GM21515 (cell line): ENCODE measurements at regions not wholly inside any gene's neighbourhood (a gene's known extent, or its start where the extent isn't known, plus 50 kb on each side); places are given as distances from the start of the nearest gene placed in this dataset.
"Not testable (repeated sequence)": the region's sequence is repeated elsewhere in the genome, so short reads cannot be mapped to it uniquely, and the experiment has no call there.

ENCODE experiments used
- ATAC-seq: cut with Tn5 transposase; IDR thresholded peaks from one replicate; pipeline ENCODE4 v1.9.1; 2021; ENCODE audit not compliant: unreplicated experiment

DNA sequence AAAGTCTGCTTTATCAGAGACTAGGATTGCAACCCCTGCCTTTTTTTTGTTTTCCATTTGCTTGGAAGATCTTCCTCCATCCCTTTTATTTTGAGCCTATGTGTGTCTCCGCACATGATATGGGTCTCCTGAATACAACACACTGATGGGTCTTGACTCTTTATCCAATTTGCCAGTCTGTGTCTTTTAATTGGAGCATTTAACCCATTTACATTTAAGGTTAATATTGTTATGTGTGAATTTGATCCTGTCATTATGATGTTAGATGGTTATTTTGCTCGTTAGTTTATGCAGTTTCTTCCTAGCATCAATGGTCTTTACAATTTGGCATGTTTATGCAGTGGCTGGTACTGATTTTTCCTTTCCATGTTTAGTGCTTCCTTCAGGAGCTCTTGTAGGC lies 84.0 kb upstream of the B3GAT1 start:
- ATAC-seq: not testable (repeated sequence)

DNA sequence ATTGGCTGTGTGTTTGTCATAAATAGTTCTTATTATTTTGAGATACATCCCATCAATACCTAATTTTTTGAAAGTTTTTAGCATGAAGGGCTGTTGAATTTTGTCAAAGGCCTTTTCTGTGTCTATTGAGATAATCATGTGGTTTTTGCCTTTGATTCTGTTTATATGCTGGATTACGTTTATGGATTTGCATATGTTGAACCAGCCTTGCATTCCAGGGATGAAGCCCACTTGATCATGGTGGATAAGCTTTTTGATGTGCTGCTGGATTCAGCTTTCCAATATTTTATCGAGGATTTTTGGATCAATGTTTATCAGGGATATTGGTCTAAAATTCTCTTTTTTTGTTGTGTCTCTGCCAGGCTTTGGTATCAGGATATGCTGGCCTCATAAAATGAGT lies 82.4 kb upstream of the B3GAT1 start:
- not testable (repeated sequence) for ATAC-seq

DNA sequence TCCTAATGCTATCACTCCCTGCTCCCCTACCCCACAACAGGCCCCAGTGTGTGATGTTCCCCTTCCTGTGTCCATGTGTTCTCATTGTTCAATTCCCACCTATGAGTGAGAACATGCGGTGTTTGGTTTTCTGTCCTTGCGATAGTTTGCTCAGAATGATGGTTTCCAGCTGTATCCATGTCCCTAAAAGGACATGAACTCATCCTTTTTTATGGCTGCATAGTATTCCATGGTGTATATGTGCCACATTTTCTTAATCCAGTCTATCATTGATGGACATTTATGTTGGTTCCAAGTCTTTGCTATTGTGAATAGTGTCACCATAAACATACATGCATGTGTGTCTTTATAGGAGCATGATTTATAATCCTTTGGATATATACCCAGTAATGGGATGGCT lies 80.4 kb upstream of the B3GAT1 start:
- not testable (repeated sequence) for ATAC-seq

DNA sequence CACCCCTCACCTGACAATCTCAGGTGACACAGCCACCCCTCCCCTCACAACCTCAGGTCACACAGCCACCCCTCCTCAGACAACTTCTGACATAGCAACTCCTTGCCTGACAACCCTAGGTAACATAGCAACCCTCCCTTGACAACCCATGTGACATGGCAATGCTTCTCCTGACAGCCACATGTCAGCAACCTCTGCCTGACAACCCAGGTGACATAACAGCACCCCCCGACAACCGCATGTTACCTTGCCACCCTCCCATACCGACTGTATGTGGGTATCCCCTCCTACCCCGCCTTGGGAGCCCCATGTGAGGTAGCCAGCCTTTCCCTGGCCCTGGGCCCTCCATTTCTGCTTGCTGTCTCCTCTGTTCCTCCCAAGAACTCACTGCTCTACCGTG lies 77.7 kb upstream of the B3GAT1 start:
- ATAC-seq: no peak

DNA sequence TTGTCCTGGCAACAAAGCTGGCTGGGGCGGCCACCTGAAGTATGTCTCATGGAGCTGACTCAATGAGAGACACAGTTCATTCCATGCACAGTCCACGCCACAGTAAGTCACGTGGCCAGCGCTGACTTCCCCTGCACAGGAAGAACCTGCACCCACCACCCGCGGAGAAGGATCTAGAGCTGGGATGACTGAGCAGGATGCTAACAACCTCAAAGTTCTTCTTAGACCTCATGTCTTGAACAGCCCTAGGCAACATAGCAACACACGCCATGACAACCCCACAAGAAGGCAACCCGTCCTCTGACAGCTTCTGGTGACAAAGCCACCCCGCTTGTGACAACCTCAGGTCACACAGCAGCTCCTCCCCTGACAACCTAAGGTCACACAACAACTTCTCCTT lies 76.9 kb upstream of the B3GAT1 start:
- ATAC-seq: no peak

DNA sequence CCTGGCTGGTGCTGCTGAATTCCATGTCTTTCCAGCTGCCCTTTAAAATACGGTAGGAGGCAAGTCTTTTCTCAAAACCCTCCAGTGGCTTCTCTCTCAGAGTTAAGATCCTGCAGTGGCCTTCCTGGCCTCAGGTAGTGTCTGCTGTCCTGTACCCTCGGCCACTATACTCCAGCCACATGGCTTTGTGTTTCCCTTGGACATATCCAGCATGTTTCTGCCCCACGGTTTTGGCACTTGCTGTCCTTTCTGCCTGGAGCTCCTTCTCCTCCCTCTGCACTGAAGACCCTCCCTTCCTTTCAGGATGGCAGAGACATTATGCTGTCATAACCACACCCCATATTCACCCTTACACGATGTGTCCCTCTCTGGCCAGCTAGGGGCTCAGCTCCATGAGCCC lies 76.5 kb upstream of the B3GAT1 start:
- ATAC-seq: no peak

DNA sequence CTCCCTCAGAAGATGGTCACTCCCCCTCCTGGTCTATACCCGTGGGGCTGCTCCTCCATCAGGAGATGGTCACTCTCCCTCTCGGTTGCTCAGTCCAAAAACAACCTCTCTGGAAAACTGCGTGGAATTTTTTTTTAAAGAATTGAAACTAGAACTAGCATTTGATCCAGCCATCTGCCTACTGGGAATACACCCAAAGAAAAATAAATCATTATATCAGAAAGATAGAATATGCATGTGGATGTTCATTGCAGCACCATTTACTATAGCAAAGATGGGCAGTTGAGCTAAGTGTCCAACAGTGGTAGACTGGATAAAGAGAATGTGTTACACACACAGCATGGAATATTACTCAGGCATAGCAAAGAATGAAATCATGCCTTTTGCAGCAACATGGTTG lies 75.7 kb upstream of the B3GAT1 start:
- ATAC-seq: no peak

DNA sequence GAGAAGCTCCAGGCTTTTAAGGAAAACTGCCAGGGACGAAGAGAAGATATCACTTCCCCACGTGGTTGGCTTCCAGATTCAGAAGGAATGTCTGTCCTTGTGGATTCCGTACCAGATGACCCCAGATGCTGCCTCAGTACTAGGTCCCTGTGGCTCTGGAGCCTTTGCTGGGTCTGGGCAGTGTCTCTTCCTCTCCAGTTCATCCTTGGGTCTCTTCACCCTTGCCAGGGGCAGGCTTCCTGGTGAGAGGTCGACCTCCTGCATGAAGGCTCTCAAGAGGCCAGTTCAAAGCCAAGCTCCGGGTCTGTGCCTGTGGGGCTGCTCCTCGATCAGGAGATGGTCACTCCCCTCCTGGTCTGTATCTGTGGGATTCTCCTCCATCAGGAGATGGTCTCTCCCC lies 74.7 kb upstream of the B3GAT1 start:
- no peak for ATAC-seq

DNA sequence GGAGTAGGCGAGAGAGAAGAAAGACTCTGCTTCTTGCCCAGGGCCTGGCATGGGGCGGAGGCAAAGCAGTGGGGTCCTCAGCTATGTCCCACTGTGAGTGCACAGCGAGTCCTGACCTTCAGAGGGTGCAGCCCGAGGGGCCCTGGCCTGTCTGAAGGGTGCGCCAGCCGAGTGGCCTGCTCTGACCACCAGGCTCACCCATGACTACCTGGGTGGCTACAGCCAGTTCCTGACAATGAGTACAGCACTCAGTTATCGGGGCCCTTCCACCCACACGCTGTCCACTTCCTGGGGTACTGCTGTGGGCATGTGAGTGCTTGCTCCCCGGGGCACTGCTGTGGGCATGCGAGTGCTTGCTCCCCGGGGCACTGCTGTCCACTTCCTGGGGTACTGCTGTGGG lies 74.1 kb upstream of the B3GAT1 start:
- no peak for ATAC-seq

DNA sequence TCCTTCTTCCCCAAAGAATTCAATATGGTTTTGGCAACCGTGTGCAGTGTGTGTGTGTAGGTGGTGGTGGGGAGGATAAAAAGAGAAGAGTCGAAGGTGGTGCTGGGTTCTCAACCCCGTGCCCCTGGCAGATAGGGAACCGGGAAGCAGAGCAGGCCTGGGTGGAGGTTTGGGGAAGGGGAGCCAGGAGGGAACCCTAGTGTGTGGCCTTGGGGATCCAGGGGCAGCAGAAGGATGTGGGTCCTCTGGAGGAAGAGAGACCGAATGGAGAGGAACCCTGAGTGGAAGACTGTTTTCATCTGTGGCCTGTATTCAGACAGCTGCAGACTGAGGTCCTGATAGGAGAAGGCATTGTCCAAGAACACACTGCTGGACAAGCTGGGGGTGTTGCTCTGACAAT lies 73.3 kb upstream of the B3GAT1 start:
- no peak for ATAC-seq

DNA sequence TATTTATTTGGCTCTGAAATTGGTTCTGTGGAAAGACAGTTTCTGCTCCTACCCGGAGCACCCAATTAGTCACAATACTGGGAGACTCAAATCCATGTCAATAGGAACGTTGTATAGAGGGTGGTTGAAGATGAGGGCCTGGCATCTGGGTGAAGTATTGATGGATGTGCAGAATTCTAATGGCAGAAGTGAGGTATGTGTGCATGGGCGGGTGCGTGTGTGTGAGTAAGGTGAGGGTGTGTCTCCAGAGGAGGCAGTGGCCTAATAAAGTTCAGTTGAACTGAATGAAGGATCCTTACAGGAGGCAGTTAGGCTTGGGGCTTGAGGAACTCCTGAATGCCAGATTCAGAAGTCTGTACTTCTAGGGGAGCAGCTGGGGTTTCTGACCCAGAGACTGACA lies 71.8 kb upstream of the B3GAT1 start:
- ATAC-seq: no peak

DNA sequence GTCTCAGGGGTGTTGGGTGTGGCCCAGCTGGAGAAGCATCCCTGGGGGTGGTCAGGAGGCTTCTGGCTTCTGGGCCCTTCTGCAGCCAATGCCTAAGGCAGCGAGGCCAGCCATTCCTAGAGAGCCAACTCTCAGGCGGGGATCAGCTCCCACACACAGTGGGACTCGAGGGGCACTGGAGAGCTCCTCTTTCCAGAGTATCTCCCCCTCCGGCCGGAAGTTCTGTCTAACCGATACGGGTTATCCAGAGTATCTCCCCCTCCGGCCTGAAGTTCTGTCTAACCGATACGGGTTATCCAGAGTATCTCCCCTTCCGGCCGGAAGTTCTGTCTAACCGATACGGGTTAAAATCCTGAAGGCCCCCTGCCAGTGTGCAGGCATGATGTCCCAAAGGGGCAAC lies 71.2 kb upstream of the B3GAT1 start:
- no peak for ATAC-seq

DNA sequence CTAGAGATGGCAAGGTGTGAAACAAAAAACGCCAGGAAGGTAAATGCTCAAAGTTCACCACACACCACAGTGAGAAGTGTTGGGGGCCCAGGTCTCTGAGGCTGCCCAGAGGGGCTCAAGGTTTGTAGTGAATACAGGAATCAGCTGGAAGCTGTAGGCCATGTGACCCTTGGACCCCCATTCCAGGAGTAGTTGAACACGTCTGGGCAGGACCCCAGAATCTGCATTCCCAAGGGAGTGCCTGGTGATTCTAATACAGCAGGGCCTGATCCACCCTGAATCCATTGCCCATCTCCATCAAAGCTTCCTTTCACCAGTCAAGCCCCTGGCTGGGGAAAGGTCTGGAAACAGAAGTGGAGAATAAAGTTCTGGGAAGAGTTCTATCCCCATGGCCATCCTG lies 70.8 kb upstream of the B3GAT1 start:
- no peak for ATAC-seq

DNA sequence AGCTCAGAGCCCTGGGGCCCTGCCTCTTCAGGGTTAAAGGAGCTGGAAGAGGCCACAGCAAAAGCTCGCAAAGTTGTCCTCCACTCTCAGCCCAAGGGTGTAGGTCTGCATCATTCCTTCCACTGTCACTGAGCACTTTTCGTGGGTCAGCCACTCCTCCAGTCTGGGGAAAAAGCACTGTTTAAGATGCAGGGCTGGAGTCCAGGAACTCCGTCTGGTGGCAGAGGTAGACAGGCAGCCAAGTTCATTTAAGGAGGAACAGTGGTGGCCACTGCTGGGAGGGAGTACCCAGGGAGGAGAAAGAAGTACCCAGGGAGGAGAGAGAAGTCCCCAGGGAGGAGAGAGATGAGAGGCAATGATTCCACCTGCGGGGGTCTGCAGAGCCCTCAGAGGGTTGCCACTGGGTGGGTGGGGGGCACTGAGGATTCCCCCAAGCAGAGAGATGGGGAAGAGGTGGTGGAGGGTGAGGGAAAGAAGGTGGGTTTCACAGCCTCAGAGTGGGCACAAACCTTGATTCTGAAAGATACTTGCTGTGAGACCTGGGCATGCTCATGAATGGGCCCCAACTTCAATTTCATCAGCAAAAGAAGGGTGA lies 70.0 kb upstream of the B3GAT1 start:
- ATAC-seq: no peak

DNA sequence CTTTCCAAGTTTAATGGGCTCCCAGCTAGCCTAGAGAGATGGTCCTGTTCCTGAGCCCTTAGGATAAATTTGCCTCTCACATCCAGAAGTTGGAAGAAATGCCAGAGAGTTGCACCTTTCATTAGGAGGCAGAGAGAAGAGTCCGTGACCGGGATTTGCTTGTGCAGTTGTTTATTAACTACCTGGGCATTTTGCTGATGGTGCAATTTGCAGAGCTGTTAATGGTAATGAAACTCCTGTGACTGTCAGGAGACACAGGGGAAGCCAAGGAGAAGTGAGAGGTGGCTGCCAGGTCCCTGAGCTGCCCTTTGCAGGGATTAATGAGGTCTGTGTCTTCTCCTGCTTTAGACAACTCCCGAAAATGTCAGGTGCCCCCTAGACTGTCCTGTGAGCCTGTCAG lies 69.1 kb upstream of the B3GAT1 start:
- ATAC-seq: no peak

DNA sequence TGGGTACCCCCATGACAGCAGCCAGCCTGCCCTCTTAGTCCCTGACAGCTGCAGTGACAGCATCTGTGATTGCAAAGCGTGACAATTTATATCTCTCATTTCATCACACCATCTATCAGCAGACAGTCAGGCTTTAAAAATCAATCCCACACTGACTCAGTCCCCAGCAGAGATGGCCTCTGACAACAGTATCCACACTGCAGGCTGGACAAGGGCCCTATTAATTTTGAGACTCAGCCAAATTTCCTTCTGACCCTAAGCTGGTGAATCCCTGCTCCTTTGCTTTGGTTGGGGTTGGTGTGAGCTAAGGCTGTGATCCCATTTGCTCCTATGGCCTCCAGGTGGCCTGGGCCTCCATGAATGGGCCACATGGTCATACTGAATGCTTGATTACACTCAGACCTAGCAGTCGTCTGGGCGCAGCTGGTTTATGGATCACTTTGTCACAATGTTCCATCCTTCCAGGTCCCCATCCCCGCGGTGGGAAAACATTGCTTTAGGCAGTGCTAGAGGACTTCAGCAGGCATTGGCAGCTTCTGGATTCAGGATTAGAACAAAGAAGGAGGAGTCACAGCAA lies 68.2 kb upstream of the B3GAT1 start:
- ATAC-seq: no peak

DNA sequence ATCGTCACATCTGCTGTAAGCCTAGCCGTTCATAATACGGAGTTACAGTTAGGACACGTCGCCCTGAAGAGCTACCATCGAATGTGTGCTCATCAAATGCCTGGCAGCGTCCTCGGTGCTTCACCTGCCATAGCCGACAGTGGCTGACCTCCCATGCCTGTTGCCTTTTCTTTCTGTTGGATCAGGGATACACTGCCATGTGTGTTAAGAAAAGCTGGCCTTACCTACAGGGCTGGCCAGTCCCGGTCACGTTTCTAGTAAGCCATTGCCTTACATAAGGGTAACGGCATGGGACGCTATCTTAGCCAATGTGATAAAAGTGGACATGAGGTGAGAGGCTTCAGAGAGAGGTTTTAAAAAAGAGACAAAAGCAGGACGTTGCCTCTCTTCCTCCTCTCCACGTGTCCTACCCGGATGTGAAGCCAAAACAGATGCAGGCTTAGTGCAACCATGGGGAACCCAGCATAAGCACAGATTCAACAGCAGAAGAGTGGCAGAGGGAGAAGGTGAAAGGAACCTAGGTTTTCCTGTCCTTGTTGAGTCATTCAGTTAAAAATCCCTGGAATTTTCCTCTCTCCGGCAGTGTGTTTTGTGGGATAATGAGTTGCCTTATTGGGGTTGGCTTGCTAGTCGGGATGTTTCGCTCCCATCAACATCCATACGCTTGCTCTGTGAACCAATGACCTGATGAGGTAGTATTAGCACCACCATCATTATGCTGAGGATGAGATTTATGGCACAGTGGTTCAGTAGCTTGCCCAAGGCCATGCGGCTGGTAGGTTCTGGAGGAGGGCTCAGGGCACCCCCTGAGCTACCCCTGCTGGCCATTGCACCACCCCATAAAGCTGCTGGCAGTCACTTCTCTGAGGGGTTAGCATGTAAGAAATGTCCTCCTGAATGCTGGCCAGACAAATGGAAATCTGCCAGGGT lies 67.4 kb upstream of the B3GAT1 start:
- no peak for ATAC-seq

DNA sequence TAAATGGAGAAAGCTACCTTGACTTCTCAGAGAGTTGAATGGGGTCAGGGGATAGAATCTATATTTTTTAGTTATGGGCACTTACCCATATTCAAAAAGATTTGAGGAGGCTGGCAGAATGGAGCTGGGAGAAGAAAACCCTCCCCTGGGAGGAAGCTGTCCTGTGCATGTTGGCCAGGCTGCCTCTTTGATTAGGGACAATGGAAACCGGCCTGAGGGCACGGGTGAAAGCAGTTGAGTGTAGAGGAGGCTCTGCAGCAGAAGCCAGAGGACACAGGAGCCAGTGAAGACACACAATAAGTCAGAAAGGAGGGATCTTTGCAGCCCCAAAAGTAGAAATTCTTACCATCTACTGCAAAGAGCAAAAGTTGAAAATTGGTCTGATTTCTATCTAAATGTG lies 66.6 kb upstream of the B3GAT1 start:
- no peak for ATAC-seq

DNA sequence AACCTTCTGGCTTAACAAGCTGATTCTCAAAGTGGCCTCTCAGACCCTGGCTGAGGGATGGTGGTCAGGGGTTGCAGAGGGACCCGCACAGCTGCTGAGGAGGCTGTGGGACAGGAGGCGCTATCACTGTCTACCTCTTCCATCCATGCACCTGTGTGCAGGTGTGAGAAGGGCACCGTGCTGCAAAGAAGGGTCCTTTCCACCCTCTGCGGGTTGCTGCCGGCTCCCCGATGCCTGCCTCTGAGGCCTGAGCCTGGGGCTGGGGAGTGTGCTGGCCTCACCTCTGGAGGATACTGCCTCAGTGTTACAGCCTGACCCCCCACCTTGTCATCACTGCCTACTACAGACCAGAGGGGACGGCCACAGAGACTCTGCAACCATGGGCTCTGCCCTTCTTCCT lies 66.1 kb upstream of the B3GAT1 start:
- no peak for ATAC-seq

DNA sequence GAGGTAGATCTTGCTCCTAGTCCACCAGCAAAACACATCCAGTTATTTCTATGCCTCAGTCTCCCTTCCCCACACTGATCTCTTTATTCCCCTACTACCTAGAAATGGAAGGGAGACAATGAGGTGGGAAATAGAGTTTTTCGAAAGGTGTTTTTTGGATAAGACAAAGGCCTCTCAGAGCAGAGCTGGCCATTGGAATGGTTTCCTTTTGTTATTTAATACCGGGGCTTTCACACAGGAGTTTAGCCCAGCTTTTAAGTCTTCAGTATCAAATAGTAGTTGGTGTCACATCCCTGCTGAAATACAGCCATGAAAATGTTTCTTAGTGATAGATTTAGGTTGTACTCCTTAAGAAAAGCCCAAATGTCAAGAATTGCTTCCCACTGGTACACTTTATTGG lies 65.4 kb upstream of the B3GAT1 start:
- ATAC-seq: no peak

DNA sequence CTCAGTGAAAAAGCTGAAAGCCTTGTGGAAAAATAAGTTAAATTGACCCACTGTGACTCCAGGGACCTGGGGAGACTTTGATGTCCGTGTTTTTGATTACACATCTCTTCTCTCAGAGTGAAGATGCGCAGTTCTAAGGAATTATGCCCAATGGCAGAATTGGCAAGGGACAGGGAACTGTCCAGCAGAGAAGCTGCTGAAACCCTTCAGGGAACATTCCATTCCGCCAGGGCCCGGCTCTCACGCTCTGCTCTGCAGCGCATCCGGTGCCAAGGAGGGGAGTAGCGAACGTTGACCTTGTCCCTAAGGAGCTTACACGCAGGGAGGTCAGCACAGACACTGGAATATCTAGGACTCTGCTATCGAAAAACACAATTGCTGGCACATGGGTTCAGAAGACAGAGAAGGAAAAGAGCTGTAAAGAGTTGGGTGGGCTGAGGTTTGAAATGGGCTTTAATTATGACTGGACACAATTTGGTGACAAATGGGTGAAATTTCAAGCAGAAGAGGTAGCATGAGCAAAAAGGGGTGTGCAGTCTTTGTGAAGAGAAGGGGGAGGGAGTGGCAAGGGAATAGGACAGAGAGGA lies 64.5 kb upstream of the B3GAT1 start:
- no peak for ATAC-seq

DNA sequence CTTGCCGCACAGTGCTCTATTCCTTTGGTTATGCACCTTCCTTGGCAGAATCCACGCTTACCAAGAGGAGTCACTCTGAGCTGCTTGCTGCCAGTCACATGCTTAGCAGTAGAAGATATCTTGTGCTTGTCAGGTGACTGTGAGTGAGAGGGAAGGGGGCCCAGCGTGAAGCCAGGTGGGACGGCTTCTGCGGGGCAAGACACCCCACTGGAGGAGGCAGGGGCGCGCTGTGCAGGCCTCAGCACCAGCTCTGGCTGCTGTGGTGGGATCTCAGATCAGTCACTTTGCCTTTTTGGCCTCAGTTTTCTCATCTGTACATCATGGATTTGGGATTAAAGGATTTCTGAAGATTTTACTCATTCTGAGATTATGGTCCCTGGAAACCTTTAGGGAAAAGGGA lies 63.9 kb upstream of the B3GAT1 start:
- no peak for ATAC-seq
